OCI-LY3 (cell line): ENCODE measurements at regions not wholly inside any gene's neighbourhood (a gene's known extent, or its start where the extent isn't known, plus 50 kb on each side); places are given as distances from the start of the nearest gene placed in this dataset.

Experiments used
- EZH2phosphoT487 ChIP-seq: fragments of 200-600 bp; shearing (Covaris generic); IDR thresholded peaks from 2 replicates; pipeline ENCODE4 v1.6.1; 2018; ENCODE audit warnings: antibody characterized with exemption, mixed run types, low read depth
- TF ChIP-seq, protein P1 (sequence below): fragments of 200-600, 300-600 bp; sonication (generic); IDR thresholded peaks from 2 replicates; pipeline ENCODE4 v1.5.1; 2014; ENCODE audit warnings: antibody characterized with exemption, low read length, low read depth

DNA sequence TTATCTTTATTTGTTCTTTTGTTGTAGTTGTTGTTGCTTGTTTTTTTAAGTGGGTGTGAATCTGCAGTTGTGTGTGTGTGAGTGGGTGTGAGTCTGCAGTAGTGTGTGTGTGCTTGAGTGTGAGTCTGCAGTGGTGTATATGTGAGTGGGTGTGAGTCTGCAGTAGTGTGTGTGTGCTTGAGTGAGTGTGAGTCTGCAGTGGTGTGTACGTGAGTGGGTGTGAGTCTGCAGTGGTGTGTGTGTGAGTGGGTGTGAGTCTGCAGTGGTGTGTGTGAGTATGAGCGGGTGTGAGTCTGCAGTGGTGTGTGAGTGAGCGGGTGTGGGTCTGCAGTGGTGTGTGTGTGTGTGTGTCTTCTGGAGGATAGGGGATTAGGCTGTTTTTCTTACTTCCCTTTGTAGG lies 1186.8 kb upstream of the SEL1L start:
- TF ChIP-seq, protein P1, sequence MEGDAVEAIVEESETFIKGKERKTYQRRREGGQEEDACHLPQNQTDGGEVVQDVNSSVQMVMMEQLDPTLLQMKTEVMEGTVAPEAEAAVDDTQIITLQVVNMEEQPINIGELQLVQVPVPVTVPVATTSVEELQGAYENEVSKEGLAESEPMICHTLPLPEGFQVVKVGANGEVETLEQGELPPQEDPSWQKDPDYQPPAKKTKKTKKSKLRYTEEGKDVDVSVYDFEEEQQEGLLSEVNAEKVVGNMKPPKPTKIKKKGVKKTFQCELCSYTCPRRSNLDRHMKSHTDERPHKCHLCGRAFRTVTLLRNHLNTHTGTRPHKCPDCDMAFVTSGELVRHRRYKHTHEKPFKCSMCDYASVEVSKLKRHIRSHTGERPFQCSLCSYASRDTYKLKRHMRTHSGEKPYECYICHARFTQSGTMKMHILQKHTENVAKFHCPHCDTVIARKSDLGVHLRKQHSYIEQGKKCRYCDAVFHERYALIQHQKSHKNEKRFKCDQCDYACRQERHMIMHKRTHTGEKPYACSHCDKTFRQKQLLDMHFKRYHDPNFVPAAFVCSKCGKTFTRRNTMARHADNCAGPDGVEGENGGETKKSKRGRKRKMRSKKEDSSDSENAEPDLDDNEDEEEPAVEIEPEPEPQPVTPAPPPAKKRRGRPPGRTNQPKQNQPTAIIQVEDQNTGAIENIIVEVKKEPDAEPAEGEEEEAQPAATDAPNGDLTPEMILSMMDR = no peak
- TF ChIP-seq EZH2phosphoT487 = no peak
